ENCODE measurements at regions not wholly inside any gene's neighbourhood (a gene's known extent, or its start where the extent isn't known, plus 50 kb on each side); places are given as distances from the start of the nearest gene placed in this dataset.

DNA sequence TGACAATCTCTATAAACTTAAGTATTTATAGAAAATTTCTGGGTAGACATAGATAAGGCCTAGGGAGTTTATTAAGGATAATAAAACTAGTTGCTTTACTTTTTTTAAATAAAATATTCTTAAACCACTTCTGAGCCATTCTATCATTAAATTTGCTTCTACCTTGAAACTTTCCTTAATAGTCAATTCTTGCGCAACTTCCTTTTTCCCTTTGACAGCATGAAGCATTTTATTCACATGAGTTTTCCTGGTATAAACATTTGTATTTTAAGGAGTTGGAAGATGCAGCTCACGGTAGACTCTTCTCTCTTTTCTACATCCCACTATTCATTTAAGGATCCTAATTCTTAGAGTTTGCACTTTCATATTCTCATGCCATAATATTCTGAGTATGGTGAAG, 75.8 kb upstream of the DPH5 start:
- H3K27me3 ChIP-seq, result no peaks in the 10 kb centered on the region
- no peaks in the 10 kb centered on the region for H4K20me1 ChIP-seq (ENCODE audit: insufficient read depth, poor library complexity, severe bottlenecking)
- H3K79me2 ChIP-seq, result no peaks in the 10 kb centered on the region
- H3K9me2 ChIP-seq (replicated peaks; ENCODE audit: insufficient read depth), result no peaks in the 10 kb centered on the region
- H3K4me1 ChIP-seq (ENCODE audit: insufficient read depth), result no peaks in the 10 kb centered on the region
- H3K4me3 ChIP-seq, result no peak overlapping the region
- no peak overlapping the region for H3K27ac ChIP-seq
- no peaks in the 10 kb centered on the region for H3K36me3 ChIP-seq (replicated peaks; ENCODE audit: insufficient read depth, low read depth)
- no peak for DNase-seq (ENCODE audit: low spot score)
- H2AFZ ChIP-seq, result no peak overlapping the region
- TF ChIP-seq EZH2 (IDR thresholded peaks at IDR 0.05; ENCODE audit: borderline replicate concordance), result no peak
- no peak for TF ChIP-seq EZH2phosphoT487 (IDR thresholded peaks at IDR 0.05; ENCODE audit: low read depth, severe bottlenecking, unreplicated experiment)
- TF ChIP-seq, protein P1, sequence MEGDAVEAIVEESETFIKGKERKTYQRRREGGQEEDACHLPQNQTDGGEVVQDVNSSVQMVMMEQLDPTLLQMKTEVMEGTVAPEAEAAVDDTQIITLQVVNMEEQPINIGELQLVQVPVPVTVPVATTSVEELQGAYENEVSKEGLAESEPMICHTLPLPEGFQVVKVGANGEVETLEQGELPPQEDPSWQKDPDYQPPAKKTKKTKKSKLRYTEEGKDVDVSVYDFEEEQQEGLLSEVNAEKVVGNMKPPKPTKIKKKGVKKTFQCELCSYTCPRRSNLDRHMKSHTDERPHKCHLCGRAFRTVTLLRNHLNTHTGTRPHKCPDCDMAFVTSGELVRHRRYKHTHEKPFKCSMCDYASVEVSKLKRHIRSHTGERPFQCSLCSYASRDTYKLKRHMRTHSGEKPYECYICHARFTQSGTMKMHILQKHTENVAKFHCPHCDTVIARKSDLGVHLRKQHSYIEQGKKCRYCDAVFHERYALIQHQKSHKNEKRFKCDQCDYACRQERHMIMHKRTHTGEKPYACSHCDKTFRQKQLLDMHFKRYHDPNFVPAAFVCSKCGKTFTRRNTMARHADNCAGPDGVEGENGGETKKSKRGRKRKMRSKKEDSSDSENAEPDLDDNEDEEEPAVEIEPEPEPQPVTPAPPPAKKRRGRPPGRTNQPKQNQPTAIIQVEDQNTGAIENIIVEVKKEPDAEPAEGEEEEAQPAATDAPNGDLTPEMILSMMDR (IDR thresholded peaks at IDR 0.05; ENCODE audit: poor library complexity), result no peak
- WGBS (ENCODE audit: low lambda C conversion rate, missing lambda C conversion rate), result 88% methylated on average over 2 of the region's 2 CpGs
- no peaks in the 10 kb centered on the region for H3K9me3 ChIP-seq (ENCODE audit: low read depth)
- no peak overlapping the region for H3K4me2 ChIP-seq

DNA sequence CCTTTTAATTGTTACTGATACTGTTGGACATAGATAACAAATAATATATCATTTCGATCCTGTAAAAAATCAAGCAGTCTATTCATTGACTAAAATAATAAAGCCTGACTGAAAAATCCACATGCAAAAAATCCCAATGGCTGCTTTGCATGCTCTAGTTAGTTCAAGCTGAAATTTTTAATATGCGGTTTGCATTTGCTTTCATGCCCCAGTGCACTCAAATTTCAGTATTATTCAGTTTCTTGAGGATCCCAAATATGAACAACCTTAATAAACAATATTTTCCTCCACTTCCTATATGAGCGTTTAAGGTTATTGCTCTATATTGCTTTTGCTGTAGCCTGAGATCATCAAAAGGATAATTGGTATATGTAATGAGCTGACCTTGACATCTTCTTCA, 75.1 kb upstream of the DPH5 start:
- Histone ChIP-seq H3K27me3 (no peaks in the 10 kb centered on the region), H4K20me1 (ENCODE audit: insufficient read depth, poor library complexity, severe bottlenecking) (no peaks in the 10 kb centered on the region), H3K79me2 (no peaks in the 10 kb centered on the region), H3K4me1 (ENCODE audit: insufficient read depth) (no peaks in the 10 kb centered on the region), H3K9me3 (ENCODE audit: low read depth) (no peaks in the 10 kb centered on the region), H3K4me3 (no peak overlapping the region), H3K27ac (no peak overlapping the region), H2AFZ (no peak overlapping the region), H3K9me2 (replicated peaks; ENCODE audit: insufficient read depth) (no peaks in the 10 kb centered on the region), H3K4me2 (no peak overlapping the region), H3K36me3 (replicated peaks; ENCODE audit: insufficient read depth, low read depth) (no peaks in the 10 kb centered on the region)
- TF ChIP-seq EZH2phosphoT487 (IDR thresholded peaks at IDR 0.05; ENCODE audit: low read depth, severe bottlenecking, unreplicated experiment) (no peak), EZH2 (IDR thresholded peaks at IDR 0.05; ENCODE audit: borderline replicate concordance) (no peak)
- TF ChIP-seq, protein P1 (IDR thresholded peaks at IDR 0.05; ENCODE audit: poor library complexity), result no peak
- WGBS (ENCODE audit: low lambda C conversion rate, missing lambda C conversion rate), result 98% methylated on average over 3 of the region's 3 CpGs
- DNase-seq (ENCODE audit: low spot score), result no peak

DNA sequence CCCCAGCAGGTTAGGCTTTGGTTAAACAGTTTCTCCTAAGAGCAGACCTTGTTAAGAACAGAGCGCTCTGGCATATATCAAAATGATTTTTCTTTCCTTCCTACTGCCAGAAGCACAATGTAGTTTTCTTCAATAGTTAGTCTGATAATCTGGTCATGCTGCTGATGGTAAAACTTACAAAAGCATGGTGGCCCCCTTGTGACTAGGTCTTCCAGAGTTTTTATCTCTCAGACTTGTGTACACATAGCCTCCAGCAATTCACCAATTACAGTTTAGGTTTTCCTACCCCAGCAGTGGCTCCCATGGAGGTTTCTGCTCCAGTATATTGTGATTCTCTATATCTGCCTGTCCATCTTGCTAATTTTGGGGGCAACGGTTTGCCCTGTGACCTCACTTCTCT, 73.3 kb upstream of the DPH5 start:
- no peaks in the 10 kb centered on the region for H3K27me3 ChIP-seq
- H3K4me1 ChIP-seq (ENCODE audit: insufficient read depth), result no peaks in the 10 kb centered on the region
- no peak overlapping the region for H3K4me3 ChIP-seq
- no peak overlapping the region for H2AFZ ChIP-seq
- H3K4me2 ChIP-seq, result no peak overlapping the region
- no peaks in the 10 kb centered on the region for H3K79me2 ChIP-seq
- TF ChIP-seq, protein P1 (IDR thresholded peaks at IDR 0.05; ENCODE audit: poor library complexity), result no peak
- TF ChIP-seq EZH2 (IDR thresholded peaks at IDR 0.05; ENCODE audit: borderline replicate concordance) (no peak), EZH2phosphoT487 (IDR thresholded peaks at IDR 0.05; ENCODE audit: low read depth, severe bottlenecking, unreplicated experiment) (no peak)
- H4K20me1 ChIP-seq (ENCODE audit: insufficient read depth, poor library complexity, severe bottlenecking), result no peaks in the 10 kb centered on the region
- H3K27ac ChIP-seq, result no peak overlapping the region
- no peak for DNase-seq (ENCODE audit: low spot score)
- WGBS (ENCODE audit: low lambda C conversion rate, missing lambda C conversion rate), result 93% methylated on average over 2 of the region's 2 CpGs
- H3K9me3 ChIP-seq (ENCODE audit: low read depth), result no peaks in the 10 kb centered on the region
- H3K36me3 ChIP-seq (replicated peaks; ENCODE audit: insufficient read depth, low read depth), result no peaks in the 10 kb centered on the region
- H3K9me2 ChIP-seq (replicated peaks; ENCODE audit: insufficient read depth), result no peaks in the 10 kb centered on the region

DNA sequence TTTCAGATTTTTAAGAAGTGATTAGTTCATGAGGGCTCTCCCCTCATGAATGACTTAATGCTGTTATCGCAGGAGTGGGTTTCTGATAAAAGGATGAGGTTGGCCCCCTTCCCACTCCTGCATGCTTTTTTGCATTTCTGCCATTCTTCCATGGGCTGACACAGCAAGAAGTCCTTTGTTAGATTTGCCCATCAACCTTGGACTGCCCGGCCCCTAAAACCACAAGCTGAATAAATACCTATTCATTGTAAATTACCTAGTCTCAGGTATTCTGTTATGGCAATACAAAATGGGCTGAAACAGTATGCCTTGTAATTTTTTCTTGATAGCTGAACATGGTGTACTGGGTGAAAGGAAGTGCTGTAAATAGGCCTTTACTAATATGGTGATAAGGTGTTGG, 72.7 kb upstream of the DPH5 start:
- DNase-seq (ENCODE audit: low spot score), result no peak
- TF ChIP-seq, protein P1 (IDR thresholded peaks at IDR 0.05; ENCODE audit: poor library complexity), result no peak
- TF ChIP-seq EZH2 (IDR thresholded peaks at IDR 0.05; ENCODE audit: borderline replicate concordance), result no peak
- no peaks in the 10 kb centered on the region for H3K36me3 ChIP-seq (replicated peaks; ENCODE audit: insufficient read depth, low read depth)
- no peaks in the 10 kb centered on the region for H3K27me3 ChIP-seq
- H4K20me1 ChIP-seq (ENCODE audit: insufficient read depth, poor library complexity, severe bottlenecking), result no peaks in the 10 kb centered on the region
- H3K9me3 ChIP-seq (ENCODE audit: low read depth), result no peaks in the 10 kb centered on the region
- H3K27ac ChIP-seq, result no peak overlapping the region
- 95% methylated on average over 2 of the region's 2 CpGs for WGBS (ENCODE audit: low lambda C conversion rate, missing lambda C conversion rate)
- H2AFZ ChIP-seq, result no peak overlapping the region
- no peaks in the 10 kb centered on the region for H3K9me2 ChIP-seq (replicated peaks; ENCODE audit: insufficient read depth)
- no peak overlapping the region for H3K4me3 ChIP-seq
- H3K79me2 ChIP-seq, result no peaks in the 10 kb centered on the region
- no peak overlapping the region for H3K4me2 ChIP-seq
- H3K4me1 ChIP-seq (ENCODE audit: insufficient read depth), result no peaks in the 10 kb centered on the region
